Panc1 (cell line): ENCODE measurements at regions not wholly inside any gene's neighbourhood (a gene's known extent, or its start where the extent isn't known, plus 50 kb on each side); places are given as distances from the start of the nearest gene placed in this dataset.

Source experiments
- ATAC-seq: fragments of 200-7000 bp; cut with Tn5 transposase; 2 replicates; pipeline ENCODE4 v1.9.1; 2020; ENCODE audit warnings: mild to moderate bottlenecking, moderate library complexity
- BruUV-seq: library from RNA; stranded (reverse); fragments of 400-500 nt; replicated peaks from 2 replicates; lab custom pipeline; 2021; lab: Mats Ljungman, UMichigan
- CTCF ChIA-PET: fragments of 300-600 bp; sonication (Branson Sonifier 250); formaldehyde crosslinking; loops from one replicate; lab custom pipeline; 2022; ENCODE audit warnings: antibody characterized with exemption; lab: Charles Lee
- POLR2A ChIA-PET: fragments of 300-600 bp; sonication (Branson Sonifier 250); formaldehyde crosslinking; loops from one replicate; lab custom pipeline; 2022; ENCODE audit warnings: antibody characterized with exemption; lab: Charles Lee
- DNase-seq: peaks from one replicate; pipeline ENCODE4 v3.0.0-alpha.2; 2010; ENCODE audit warnings: low read depth, low spot score
- H3K27ac ChIP-seq: 2 replicates; pipeline ENCODE4 v1.5.1; 2011; ENCODE audit warnings: mild to moderate bottlenecking, low read length, inconsistent platforms
- H3K27me3 ChIP-seq: fragments of 200-500 bp; sonication (Bioruptor generic); 2 replicates; pipeline ENCODE4 v1.6.0; 2014; ENCODE audit warnings: low read length, inconsistent platforms; ENCODE audit not compliant: control insufficient read depth, insufficient read depth
- H3K36me3 ChIP-seq: fragments of 200-500 bp; sonication (Bioruptor generic); 2 replicates; pipeline ENCODE4 v1.5.1; 2014; ENCODE audit warnings: inconsistent platforms, mild to moderate bottlenecking, low read length, moderate library complexity; ENCODE audit not compliant: control insufficient read depth, insufficient read depth
- H3K4me1 ChIP-seq: 2 replicates; pipeline ENCODE4 v1.5.1; 2011; ENCODE audit warnings: inconsistent platforms, mild to moderate bottlenecking, low read length, moderate library complexity; ENCODE audit not compliant: control insufficient read depth, insufficient read depth
- H3K4me3 ChIP-seq, 2 experiments: 2 replicates each; pipeline ENCODE4 v1.5.1; 2011 to 2012; ENCODE audit warnings: low read depth in 2 of 2, low read length in 2 of 2, mild to moderate bottlenecking in 2 of 2, inconsistent platforms in 1 of 2, moderate library complexity in 1 of 2
- H3K9me3 ChIP-seq: fragments of 200-500 bp; sonication (Bioruptor generic); 2 replicates; pipeline ENCODE4 v1.5.1; 2014; ENCODE audit warnings: low read depth, mild to moderate bottlenecking, inconsistent platforms, low read length, moderate library complexity; ENCODE audit not compliant: control insufficient read depth, insufficient read depth
- POLR2AphosphoS5 ChIP-seq: IDR thresholded peaks from 2 replicates; pipeline ENCODE4 v1.6.1; 2012; ENCODE audit warnings: mild to moderate bottlenecking, low read depth, low read length, moderate library complexity
- SIN3A ChIP-seq: IDR thresholded peaks from 2 replicates; pipeline ENCODE4 v1.6.1; 2012; ENCODE audit warnings: low read depth, mild to moderate bottlenecking, low read length, moderate library complexity, borderline replicate concordance; ENCODE audit not compliant: insufficient read depth
- TCF7L2 ChIP-seq: IDR thresholded peaks from 2 replicates; pipeline ENCODE4 v1.6.1; 2011; ENCODE audit warnings: mild to moderate bottlenecking, low read depth, low read length, inconsistent platforms
- in situ Hi-C: cut with HindIII; loops from 2 replicates; pipeline ENCODE4 v1.10.0; 2016; ENCODE audit warnings: low sequenced_read_pairs, low pct_unique_long_range_greater_than_20kb
- intact Hi-C: fragments of 100-400 bp; cut with micrococcal nuclease; formaldehyde crosslinking; loops from one replicate; pipeline ENCODE4 v1.10.0; 2022; ENCODE audit not compliant: unreplicated experiment
- TF ChIP-seq, protein P1 (sequence below), 2 experiments: IDR thresholded peaks; 2 replicates each; pipeline ENCODE4 v1.6.1; 2011 to 2012; ENCODE audit warnings: low read depth in 2 of 2, control low read depth in 1 of 2, low read length in 1 of 2, mild to moderate bottlenecking in 1 of 2, moderate library complexity in 1 of 2; ENCODE audit not compliant: insufficient read depth in 1 of 2
- TF ChIP-seq, protein P2 (sequence below): fragments of 450-650 bp; IDR thresholded peaks from 2 replicates; pipeline ENCODE4 v1.5.1; 2017; ENCODE audit warnings: mild to moderate bottlenecking

DNA sequence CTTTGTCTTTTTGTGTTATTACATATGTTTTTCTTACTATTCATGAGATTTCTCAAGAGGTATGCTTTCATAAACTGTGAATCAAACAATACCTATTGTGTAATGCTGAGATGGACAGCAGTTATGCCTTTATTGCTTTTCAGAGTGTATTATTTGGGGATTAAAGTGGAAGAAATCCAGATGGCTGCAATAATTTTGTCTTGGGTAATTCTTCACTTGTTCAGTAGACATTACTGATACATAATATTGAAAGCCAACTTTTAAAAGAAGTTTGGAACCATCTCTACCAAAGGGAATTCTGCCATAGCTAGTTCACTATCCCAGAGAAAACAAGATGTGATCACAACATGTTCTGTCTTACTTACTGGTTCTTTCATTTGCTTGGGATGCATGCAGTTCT, 253.4 kb upstream of the ZSWIM2 start:
- no peak for TF ChIP-seq SIN3A
- TF ChIP-seq, protein P1, sequence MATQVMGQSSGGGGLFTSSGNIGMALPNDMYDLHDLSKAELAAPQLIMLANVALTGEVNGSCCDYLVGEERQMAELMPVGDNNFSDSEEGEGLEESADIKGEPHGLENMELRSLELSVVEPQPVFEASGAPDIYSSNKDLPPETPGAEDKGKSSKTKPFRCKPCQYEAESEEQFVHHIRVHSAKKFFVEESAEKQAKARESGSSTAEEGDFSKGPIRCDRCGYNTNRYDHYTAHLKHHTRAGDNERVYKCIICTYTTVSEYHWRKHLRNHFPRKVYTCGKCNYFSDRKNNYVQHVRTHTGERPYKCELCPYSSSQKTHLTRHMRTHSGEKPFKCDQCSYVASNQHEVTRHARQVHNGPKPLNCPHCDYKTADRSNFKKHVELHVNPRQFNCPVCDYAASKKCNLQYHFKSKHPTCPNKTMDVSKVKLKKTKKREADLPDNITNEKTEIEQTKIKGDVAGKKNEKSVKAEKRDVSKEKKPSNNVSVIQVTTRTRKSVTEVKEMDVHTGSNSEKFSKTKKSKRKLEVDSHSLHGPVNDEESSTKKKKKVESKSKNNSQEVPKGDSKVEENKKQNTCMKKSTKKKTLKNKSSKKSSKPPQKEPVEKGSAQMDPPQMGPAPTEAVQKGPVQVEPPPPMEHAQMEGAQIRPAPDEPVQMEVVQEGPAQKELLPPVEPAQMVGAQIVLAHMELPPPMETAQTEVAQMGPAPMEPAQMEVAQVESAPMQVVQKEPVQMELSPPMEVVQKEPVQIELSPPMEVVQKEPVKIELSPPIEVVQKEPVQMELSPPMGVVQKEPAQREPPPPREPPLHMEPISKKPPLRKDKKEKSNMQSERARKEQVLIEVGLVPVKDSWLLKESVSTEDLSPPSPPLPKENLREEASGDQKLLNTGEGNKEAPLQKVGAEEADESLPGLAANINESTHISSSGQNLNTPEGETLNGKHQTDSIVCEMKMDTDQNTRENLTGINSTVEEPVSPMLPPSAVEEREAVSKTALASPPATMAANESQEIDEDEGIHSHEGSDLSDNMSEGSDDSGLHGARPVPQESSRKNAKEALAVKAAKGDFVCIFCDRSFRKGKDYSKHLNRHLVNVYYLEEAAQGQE (IDR thresholded peaks at IDR 0.05; ENCODE audit: insufficient read depth in 1 of 2, low read depth in 2 of 2, low read length in 1 of 2), result no peak
- no peak for TF ChIP-seq TCF7L2
- TF ChIP-seq, protein P2, sequence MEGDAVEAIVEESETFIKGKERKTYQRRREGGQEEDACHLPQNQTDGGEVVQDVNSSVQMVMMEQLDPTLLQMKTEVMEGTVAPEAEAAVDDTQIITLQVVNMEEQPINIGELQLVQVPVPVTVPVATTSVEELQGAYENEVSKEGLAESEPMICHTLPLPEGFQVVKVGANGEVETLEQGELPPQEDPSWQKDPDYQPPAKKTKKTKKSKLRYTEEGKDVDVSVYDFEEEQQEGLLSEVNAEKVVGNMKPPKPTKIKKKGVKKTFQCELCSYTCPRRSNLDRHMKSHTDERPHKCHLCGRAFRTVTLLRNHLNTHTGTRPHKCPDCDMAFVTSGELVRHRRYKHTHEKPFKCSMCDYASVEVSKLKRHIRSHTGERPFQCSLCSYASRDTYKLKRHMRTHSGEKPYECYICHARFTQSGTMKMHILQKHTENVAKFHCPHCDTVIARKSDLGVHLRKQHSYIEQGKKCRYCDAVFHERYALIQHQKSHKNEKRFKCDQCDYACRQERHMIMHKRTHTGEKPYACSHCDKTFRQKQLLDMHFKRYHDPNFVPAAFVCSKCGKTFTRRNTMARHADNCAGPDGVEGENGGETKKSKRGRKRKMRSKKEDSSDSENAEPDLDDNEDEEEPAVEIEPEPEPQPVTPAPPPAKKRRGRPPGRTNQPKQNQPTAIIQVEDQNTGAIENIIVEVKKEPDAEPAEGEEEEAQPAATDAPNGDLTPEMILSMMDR, result no peak
- no peak for TF ChIP-seq POLR2AphosphoS5
- POLR2A ChIA-PET, result no interaction called here
- BruUV-seq, result no TSS peak
- no peak for DNase-seq
- Histone ChIP-seq H3K27ac (no peak overlapping the region), H3K9me3 (no peaks in the 10 kb centered on the region), H3K4me3 (no peak overlapping the region), H3K36me3 (no peaks in the 10 kb centered on the region), H3K27me3 (no peaks in the 10 kb centered on the region), H3K4me1 (no peaks in the 10 kb centered on the region)
- ATAC-seq, result no peak
- intact Hi-C loops (no loop called here), in situ Hi-C loops (no loop called here)
- CTCF ChIA-PET, result no interaction called here

DNA sequence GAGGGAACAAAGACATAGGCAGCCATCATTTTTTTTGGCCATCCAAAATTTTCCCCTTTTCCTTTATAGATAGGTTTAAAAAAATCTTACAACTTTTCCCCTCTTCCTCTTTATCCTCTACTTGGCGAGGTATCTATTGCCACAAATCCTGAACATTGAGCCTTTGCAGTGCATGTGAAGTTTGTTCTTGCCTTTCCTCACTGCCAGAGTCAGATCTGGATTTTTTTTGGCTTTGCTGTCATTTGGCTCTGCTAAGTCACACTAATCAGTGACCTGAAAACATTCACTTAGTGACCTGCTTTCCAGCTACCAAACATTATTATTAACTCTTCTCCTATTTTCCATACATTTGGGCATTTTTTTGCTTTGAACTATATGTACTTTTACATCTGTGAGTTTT, 249.2 kb upstream of the ZSWIM2 start:
- in situ Hi-C loops (no loop called here), intact Hi-C loops (no loop called here)
- BruUV-seq, result no TSS peak
- DNase-seq (no peak), ATAC-seq (no peak)
- H3K36me3 ChIP-seq, result no peaks in the 10 kb centered on the region
- TF ChIP-seq POLR2AphosphoS5 (no peak), TCF7L2 (no peak), SIN3A (no peak)
- TF ChIP-seq, protein P1 (IDR thresholded peaks at IDR 0.05; ENCODE audit: insufficient read depth in 1 of 2, low read depth in 2 of 2, low read length in 1 of 2), result no peak
- TF ChIP-seq, protein P2, result no peak
- ChIA-PET POLR2A (no interaction called here), CTCF (no interaction called here)
- H3K4me1 ChIP-seq, result no peaks in the 10 kb centered on the region
- H3K9me3 ChIP-seq, result no peaks in the 10 kb centered on the region
- H3K27me3 ChIP-seq, result no peaks in the 10 kb centered on the region; the same call in 1 of the 2 replicates
- no peak overlapping the region for H3K27ac ChIP-seq
- H3K4me3 ChIP-seq, result no peak overlapping the region
